ENCODE measurements at regions not wholly inside any gene's neighbourhood (a gene's known extent, or its start where the extent isn't known, plus 50 kb on each side); places are given as distances from the start of the nearest gene placed in this dataset.

DNA sequence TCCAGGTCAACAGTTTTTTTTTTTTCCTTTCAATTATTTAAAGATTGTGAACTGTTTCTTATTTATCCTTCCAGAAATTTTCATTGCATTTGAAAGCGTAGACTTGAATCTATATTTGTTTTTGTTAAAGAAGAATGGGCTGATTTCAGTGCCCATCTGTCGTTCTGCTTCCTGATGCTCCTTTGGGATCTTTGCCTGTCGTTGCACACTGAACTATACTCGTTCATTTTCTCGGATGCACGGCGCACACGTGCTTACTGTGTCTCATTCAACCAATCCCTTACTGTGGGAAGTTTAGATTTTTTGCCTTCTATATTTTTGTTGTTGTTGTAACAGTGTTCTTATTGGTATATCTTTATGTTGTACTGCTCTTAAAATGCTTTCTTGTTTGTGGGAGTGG is 149.7 kb downstream of the VAPA start:
- H3K9me3 ChIP-seq (ENCODE audit: control insufficient read depth in 5 of 5, low read length in 5 of 5): no peaks in the 10 kb centered on the region
- peaks cover 2 to 28% (median 24%) of the 10 kb centered on the region in 5 donors for H3K4me1 ChIP-seq (ENCODE audit: control insufficient read depth in 5 of 5, insufficient read depth in 5 of 5, low read length in 5 of 5)
- H3K27ac ChIP-seq (ENCODE audit: low read depth, low read length): no peak overlapping the region
- no peaks in the 10 kb centered on the region for H3K36me3 ChIP-seq (ENCODE audit: control insufficient read depth in 5 of 5, insufficient read depth in 5 of 5, low read length in 5 of 5)
- H3K9ac ChIP-seq (ENCODE audit: low read length in 5 of 5): no peak overlapping the region
- H3K4me3 ChIP-seq (ENCODE audit: low read depth in 1 of 5, low read length in 5 of 5): no peak overlapping the region
- H3K27me3 ChIP-seq (ENCODE audit: control insufficient read depth in 5 of 5, insufficient read depth in 4 of 5, low read length in 5 of 5): no peaks in the 10 kb centered on the region

DNA sequence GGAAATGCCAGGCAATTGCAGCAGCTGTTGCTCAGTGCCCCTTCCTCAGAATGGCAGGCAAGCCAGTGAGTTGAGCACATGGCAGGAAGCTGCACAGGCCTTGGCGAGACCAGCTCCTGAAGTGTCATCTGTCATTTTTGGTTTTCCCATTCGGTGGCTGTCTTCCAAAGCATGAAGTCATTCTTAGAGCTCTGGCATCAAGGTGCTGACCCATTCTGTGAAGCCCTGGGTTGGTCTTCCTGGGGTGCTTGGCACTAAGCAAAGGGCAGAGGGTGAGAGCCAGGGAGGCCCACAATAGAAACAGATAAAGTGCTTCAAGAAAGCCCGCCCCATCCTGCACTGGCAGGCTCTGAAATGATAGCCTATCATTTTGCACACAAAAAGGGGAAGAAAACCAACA is 150.5 kb downstream of the VAPA start:
- Histone ChIP-seq H3K27me3 (ENCODE audit: control insufficient read depth in 5 of 5, insufficient read depth in 4 of 5, low read length in 5 of 5) (no peaks in the 10 kb centered on the region), H3K9ac (ENCODE audit: low read length in 5 of 5) (no peak overlapping the region), H3K4me3 (ENCODE audit: low read depth in 1 of 5, low read length in 5 of 5) (no peak overlapping the region), H3K9me3 (ENCODE audit: control insufficient read depth in 5 of 5, low read length in 5 of 5) (no peaks in the 10 kb centered on the region), H3K27ac (ENCODE audit: low read depth, low read length) (no peak overlapping the region), H3K4me1 (ENCODE audit: control insufficient read depth in 5 of 5, insufficient read depth in 5 of 5, low read length in 5 of 5) (peaks cover 2 to 28% (median 25%) of the 10 kb centered on the region in 5 donors), H3K36me3 (ENCODE audit: control insufficient read depth in 5 of 5, insufficient read depth in 5 of 5, low read length in 5 of 5) (no peaks in the 10 kb centered on the region)

DNA sequence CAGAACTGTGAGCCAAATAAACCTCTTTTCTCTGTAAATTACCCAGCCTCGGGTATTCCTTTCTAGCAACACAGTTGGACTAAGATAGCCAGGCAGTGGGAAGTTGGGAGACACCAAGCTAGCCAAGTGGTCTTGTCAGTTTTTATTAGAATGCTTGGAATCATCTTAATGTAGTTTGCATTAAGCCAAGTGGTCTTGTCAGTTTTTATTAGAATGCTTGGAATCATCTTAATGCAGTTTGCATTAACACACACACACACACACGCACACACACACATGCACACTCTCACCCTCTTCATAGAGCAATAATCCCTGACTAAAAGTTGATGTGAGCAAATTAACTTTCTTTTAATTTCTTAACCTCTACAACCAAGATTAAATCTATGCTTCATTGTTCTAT is 151.5 kb downstream of the VAPA start:
- peaks cover 2 to 26% (median 19%) of the 10 kb centered on the region in 5 donors for H3K4me1 ChIP-seq (ENCODE audit: control insufficient read depth in 5 of 5, insufficient read depth in 5 of 5, low read length in 5 of 5)
- H3K4me3 ChIP-seq (ENCODE audit: low read depth in 1 of 5, low read length in 5 of 5): no peak overlapping the region
- no peak overlapping the region for H3K9ac ChIP-seq (ENCODE audit: low read length in 5 of 5)
- no peak overlapping the region for H3K27ac ChIP-seq (ENCODE audit: low read depth, low read length)
- H3K27me3 ChIP-seq (ENCODE audit: control insufficient read depth in 5 of 5, insufficient read depth in 4 of 5, low read length in 5 of 5): no peaks in the 10 kb centered on the region
- no peaks in the 10 kb centered on the region for H3K9me3 ChIP-seq (ENCODE audit: control insufficient read depth in 5 of 5, low read length in 5 of 5)
- H3K36me3 ChIP-seq (ENCODE audit: control insufficient read depth in 5 of 5, insufficient read depth in 5 of 5, low read length in 5 of 5): no peaks in the 10 kb centered on the region

DNA sequence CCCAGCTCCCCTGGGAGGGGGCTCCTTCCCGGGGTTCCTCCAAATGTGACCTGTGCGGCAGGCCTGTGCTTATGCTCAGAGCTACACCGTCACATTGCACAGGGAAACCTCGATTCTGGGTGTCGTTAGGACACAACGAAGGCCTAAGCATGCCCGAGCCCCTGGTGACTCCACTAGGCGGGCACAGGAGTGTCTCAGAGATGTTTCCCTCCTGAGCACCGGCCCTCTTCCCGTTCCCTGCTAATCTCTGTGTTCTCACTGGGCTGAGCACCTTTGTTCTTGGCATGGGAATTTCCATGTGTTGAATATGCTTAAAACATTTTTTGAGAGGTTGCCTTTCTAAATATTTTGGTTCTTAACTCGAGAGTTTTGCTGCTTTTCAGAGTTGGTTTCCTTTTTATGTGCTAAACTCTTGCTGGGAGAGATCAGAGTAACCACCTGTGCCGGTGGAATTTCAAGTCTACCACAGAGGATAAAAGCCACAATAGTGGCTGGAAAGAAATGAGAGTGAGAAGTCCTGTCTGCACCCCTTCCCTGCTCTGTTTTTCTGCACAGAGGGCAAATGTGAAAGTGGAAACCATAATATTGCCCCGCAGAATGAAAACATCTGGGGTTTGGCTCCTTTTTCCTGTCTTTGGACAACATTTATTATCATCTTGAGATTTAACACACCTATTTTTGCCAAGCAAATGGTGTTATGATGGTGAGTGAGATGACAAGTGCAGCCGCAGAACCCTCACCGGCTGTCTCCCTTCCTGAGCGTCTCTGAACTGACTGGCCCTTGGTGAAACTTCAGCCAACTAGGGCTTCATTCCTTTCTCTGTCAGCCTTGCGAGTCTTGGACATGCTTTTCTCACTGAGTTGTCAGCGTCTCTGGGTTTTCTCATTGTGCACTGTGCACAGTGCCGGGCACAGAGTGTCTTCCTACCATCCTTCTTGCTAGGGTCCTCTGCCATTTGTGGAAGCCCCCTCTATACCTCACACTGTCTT is 154.1 kb downstream of the VAPA start:
- H3K27ac ChIP-seq (ENCODE audit: low read depth, low read length): no peak overlapping the region
- H3K4me1 ChIP-seq (ENCODE audit: control insufficient read depth in 5 of 5, insufficient read depth in 5 of 5, low read length in 5 of 5): peaks cover 2 to 53% (median 36%) of the 10 kb centered on the region in 5 donors
- no peaks in the 10 kb centered on the region for H3K9me3 ChIP-seq (ENCODE audit: control insufficient read depth in 5 of 5, low read length in 5 of 5)
- peak overlapping the region in 1 of 5 donors; percentile 16 for H3K4me3 ChIP-seq (ENCODE audit: low read depth in 1 of 5, low read length in 5 of 5)
- no peaks in the 10 kb centered on the region for H3K27me3 ChIP-seq (ENCODE audit: control insufficient read depth in 5 of 5, insufficient read depth in 4 of 5, low read length in 5 of 5)
- H3K9ac ChIP-seq (ENCODE audit: low read length in 5 of 5): no peak overlapping the region
- H3K36me3 ChIP-seq (ENCODE audit: control insufficient read depth in 5 of 5, insufficient read depth in 5 of 5, low read length in 5 of 5): no peaks in the 10 kb centered on the region

DNA sequence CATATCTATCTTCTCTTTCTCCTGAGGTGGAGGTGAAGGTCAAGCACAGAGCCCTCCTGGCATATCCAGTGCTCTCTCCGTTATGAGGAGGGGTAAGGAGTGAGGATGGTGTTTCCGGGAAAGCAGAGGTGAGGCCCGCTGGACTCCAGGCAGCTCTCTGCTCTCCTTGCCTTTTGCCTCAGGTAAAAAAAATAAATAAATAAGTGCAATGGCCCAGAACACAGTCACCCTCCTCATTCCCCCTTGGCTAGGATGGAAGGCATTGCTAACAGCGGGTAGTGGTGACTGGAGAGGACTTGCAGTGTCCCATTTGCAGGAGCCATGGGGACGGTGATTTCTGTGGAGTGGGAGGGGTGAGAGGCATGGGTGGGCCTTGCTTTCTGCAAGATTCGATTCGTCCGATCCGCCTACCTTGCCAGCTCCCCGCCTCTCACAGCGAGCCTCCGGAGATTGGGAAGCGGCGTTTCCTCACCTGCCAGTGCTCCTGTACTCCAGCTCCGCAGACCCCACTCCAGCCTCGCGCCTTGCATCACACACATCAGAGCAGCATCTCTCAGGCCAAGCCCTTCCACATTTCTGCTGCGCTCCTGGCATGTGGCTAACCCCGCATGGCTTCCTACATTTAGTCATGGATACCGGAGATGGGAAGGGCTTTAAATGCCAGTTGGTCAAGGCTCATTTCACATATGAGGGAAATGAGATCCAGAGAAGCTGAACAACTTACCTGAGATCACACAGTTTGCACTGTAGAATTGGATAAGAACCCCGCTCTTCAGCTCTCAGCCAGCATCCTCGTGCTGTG is 155.2 kb downstream of the VAPA start:
- H3K4me3 ChIP-seq (ENCODE audit: low read depth in 1 of 5, low read length in 5 of 5): no peak overlapping the region
- no peak overlapping the region for H3K9ac ChIP-seq (ENCODE audit: low read length in 5 of 5)
- H3K36me3 ChIP-seq (ENCODE audit: control insufficient read depth in 5 of 5, insufficient read depth in 5 of 5, low read length in 5 of 5): no peaks in the 10 kb centered on the region
- no peaks in the 10 kb centered on the region for H3K9me3 ChIP-seq (ENCODE audit: control insufficient read depth in 5 of 5, low read length in 5 of 5)
- H3K4me1 ChIP-seq (ENCODE audit: control insufficient read depth in 5 of 5, insufficient read depth in 5 of 5, low read length in 5 of 5): peaks cover 2 to 56% (median 39%) of the 10 kb centered on the region in 5 donors
- no peaks in the 10 kb centered on the region for H3K27me3 ChIP-seq (ENCODE audit: control insufficient read depth in 5 of 5, insufficient read depth in 4 of 5, low read length in 5 of 5)
- no peak overlapping the region for H3K27ac ChIP-seq (ENCODE audit: low read depth, low read length)

DNA sequence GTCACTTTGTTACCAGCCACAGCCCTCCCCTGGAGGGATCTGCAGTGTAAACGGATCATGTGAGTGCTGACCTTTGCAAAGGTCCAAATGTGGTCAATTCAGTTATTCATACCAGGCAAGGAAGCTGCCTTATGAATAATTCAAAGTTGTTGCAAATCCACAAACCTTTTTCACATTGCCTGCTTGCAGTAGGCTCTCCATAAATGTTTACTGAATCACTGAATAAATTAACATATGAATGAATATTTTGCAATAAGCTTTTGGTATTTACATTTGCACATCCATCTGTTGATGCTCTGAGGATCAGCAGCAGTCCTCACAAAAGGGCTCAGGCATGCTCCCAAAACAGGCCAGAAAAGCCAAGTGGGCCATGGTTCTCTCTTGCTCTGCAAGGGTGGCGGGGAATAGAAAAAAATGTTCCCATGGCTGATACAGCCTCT is 156.8 kb downstream of the VAPA start:
- Histone ChIP-seq H3K27ac (ENCODE audit: low read depth, low read length) (peak overlapping the region; percentile 66), H3K4me3 (ENCODE audit: low read depth in 1 of 5, low read length in 5 of 5) (no peak overlapping the region), H3K9ac (ENCODE audit: low read length in 5 of 5) (no peak overlapping the region)

DNA sequence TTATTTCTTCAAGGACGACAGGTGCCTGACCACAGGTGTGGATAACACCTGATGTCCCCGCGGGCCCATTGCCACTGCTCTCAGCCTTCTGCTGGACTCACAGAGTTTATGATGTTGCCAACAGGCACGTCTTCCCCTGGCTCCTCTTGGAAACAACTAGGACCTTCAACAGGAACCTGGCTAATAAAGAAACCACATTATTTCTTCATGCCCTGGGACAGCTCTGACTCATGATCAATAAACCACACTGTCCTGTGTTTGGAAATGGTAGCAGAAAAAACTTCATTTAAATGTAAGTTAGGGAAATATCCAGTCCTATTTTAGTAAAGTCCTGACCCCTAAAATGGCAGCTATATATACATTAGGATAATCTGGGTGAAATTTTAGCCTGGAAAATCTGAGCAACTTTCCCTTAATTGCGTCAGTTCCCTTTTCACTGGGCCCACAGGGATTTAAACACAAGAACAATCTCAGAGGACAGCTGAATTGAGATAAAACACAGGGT is 158.9 kb downstream of the VAPA start:
- no peaks in the 10 kb centered on the region for H3K36me3 ChIP-seq (ENCODE audit: control insufficient read depth in 5 of 5, insufficient read depth in 5 of 5, low read length in 5 of 5)
- peaks cover 0 to 51% (median 41%) of the 10 kb centered on the region in 5 donors for H3K4me1 ChIP-seq (ENCODE audit: control insufficient read depth in 5 of 5, insufficient read depth in 5 of 5, low read length in 5 of 5)
- no peak overlapping the region for H3K27ac ChIP-seq (ENCODE audit: low read depth, low read length)
- no peak overlapping the region for H3K9ac ChIP-seq (ENCODE audit: low read length in 5 of 5)
- no peak overlapping the region for H3K4me3 ChIP-seq (ENCODE audit: low read depth in 1 of 5, low read length in 5 of 5)
- H3K9me3 ChIP-seq (ENCODE audit: control insufficient read depth in 5 of 5, low read length in 5 of 5): no peaks in the 10 kb centered on the region
- H3K27me3 ChIP-seq (ENCODE audit: control insufficient read depth in 5 of 5, insufficient read depth in 4 of 5, low read length in 5 of 5): no peaks in the 10 kb centered on the region

More for the DNA sequence above, 156.8 kb downstream of the VAPA start:
- no peaks in the 10 kb centered on the region for H3K9me3 ChIP-seq (ENCODE audit: control insufficient read depth in 5 of 5, low read length in 5 of 5)
- no peaks in the 10 kb centered on the region for H3K36me3 ChIP-seq (ENCODE audit: control insufficient read depth in 5 of 5, insufficient read depth in 5 of 5, low read length in 5 of 5)
- no peaks in the 10 kb centered on the region for H3K27me3 ChIP-seq (ENCODE audit: control insufficient read depth in 5 of 5, insufficient read depth in 4 of 5, low read length in 5 of 5)
- H3K4me1 ChIP-seq (ENCODE audit: control insufficient read depth in 5 of 5, insufficient read depth in 5 of 5, low read length in 5 of 5): peaks cover 0 to 56% (median 41%) of the 10 kb centered on the region in 5 donors

DNA sequence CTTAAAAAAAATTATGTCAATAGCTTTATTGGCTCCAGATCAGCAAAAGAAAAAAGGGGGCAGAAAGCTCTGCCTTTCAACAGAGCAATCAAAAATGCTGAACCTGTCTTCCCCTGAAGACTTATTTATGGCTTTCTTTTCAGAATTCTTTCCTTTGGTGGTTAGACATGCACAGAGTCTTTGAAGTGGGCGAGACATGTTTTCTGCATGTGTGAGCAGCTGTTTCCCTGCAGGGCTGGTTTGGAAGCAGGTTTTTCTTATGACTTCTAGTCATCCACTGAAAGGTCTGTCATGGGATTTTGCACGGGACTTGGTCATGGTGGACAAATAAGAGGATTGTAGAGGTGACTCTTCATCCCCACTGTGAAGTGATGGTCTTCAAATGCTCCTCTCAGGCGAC is 160.3 kb downstream of the VAPA start:
- H3K4me1 ChIP-seq (ENCODE audit: control insufficient read depth in 5 of 5, insufficient read depth in 5 of 5, low read length in 5 of 5): peaks cover 0 to 38% (median 30%) of the 10 kb centered on the region in 5 donors
- no peaks in the 10 kb centered on the region for H3K27me3 ChIP-seq (ENCODE audit: control insufficient read depth in 5 of 5, insufficient read depth in 4 of 5, low read length in 5 of 5)
- no peak overlapping the region for H3K27ac ChIP-seq (ENCODE audit: low read depth, low read length)
- no peaks in the 10 kb centered on the region for H3K36me3 ChIP-seq (ENCODE audit: control insufficient read depth in 5 of 5, insufficient read depth in 5 of 5, low read length in 5 of 5)
- H3K4me3 ChIP-seq (ENCODE audit: low read depth in 1 of 5, low read length in 5 of 5): no peak overlapping the region
- no peaks in the 10 kb centered on the region for H3K9me3 ChIP-seq (ENCODE audit: control insufficient read depth in 5 of 5, low read length in 5 of 5)
- no peak overlapping the region for H3K9ac ChIP-seq (ENCODE audit: low read length in 5 of 5)

DNA sequence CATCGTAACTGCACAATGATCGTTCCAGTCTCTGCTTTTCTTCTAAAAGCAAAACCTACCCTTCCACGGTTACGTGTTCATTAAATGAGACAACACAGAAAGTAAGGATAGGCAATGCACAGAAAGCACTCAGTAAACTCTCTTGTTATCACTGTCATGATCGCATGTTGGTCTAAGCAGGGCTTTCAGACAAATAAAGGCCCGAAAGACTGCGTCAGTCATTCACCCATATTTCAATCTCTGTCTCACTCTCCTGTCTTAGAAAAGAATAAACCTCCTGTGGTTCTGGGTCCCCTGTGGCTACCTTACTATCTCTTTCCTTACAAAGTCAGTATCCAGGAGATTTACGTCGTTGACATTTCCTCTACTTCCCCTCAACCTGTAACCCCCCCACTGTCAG is 160.9 kb downstream of the VAPA start:
- no peak overlapping the region for H3K9ac ChIP-seq (ENCODE audit: low read length in 5 of 5)
- no peak overlapping the region for H3K27ac ChIP-seq (ENCODE audit: low read depth, low read length)
- no peaks in the 10 kb centered on the region for H3K27me3 ChIP-seq (ENCODE audit: control insufficient read depth in 5 of 5, insufficient read depth in 4 of 5, low read length in 5 of 5)
- H3K36me3 ChIP-seq (ENCODE audit: control insufficient read depth in 5 of 5, insufficient read depth in 5 of 5, low read length in 5 of 5): no peaks in the 10 kb centered on the region
- H3K4me3 ChIP-seq (ENCODE audit: low read depth in 1 of 5, low read length in 5 of 5): no peak overlapping the region
- H3K9me3 ChIP-seq (ENCODE audit: control insufficient read depth in 5 of 5, low read length in 5 of 5): no peaks in the 10 kb centered on the region
- peaks cover 0 to 38% (median 30%) of the 10 kb centered on the region in 5 donors for H3K4me1 ChIP-seq (ENCODE audit: control insufficient read depth in 5 of 5, insufficient read depth in 5 of 5, low read length in 5 of 5)

Data from subcutaneous abdominal adipose tissue (tissue), 5 donors.